Medulla oblongata (tissue), 1 donor: ENCODE measurements at regions not wholly inside any gene's neighbourhood (a gene's known extent, or its start where the extent isn't known, plus 50 kb on each side); places are given as distances from the start of the nearest gene placed in this dataset.
A peak's percentile ranks its signal among the peaks of the same experiment; 100 is the strongest.
"Not testable (repeated sequence)": the region's sequence is repeated elsewhere in the genome, so short reads cannot be mapped to it uniquely, and the experiment has no call there.

ENCODE experiments used
- DNase-seq: peaks from one replicate; pipeline ENCODE4 v3.0.0-alpha.2; 2015; ENCODE audit errors: extremely low spot score

DNA sequence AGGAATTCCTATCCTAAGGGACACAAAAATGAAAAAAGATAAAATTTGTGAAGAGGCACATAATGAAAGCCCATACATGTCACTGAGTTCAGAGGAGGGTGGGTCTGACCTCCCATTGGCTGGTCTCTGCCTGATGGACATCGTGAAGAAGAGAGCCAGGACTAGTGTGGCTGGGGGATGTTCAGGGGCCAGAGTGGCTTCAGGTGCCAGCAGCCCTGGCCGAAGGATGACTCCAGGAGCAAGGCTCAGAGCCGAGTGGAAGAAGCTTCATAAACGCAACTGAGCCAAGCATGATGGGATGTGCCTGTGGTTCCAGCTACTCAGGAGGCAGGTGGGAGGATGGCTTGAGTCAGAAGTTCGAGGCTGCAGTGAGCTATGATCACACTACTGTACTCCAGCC lies 56.9 kb upstream of the ATP5PO start:
- DNase-seq, result no peak

DNA sequence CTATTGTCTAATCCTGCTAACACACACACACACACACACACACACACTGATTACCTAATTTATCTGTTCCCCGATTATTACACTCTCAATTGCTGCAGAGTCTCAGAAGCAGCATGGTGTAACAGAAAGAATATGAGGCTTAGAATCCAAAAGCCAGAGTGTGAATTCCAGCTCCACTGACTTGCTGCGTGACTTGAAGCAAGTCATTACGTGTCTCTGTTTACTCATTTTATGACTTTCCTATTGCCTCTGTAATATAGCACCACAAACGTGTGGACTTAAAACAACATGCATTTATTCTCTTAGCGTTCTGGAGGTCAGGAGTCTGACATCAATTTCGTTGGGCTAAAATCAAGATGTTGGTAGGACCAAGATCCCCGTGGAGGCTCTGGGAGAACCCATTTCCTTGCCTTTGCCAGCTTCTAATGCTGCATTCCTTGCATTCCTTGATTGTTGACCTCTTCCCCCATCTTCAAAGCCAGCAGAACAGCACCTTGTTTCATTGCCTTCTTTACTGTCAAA lies 55.9 kb upstream of the ATP5PO start:
- no peak for DNase-seq

DNA sequence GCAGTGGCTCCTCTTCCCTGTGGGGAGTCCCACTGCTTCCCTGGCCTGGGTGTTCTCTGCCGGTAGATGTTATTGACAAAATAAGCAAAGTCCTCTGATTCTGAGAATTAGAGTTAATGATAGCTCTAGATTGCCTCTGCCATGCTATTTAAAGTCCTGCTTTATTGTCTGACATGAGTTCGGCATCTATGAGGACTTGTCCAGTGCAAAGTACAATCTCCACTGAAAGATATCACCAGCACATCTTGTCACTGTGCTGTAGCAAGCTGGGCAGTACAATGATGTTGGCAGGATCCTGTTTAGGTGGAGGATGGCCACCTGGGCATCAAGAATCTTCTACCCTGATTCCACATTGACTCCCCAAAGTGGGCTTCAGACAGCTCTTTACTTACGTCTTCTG lies 54.0 kb upstream of the ATP5PO start:
- DNase-seq, result no peak

DNA sequence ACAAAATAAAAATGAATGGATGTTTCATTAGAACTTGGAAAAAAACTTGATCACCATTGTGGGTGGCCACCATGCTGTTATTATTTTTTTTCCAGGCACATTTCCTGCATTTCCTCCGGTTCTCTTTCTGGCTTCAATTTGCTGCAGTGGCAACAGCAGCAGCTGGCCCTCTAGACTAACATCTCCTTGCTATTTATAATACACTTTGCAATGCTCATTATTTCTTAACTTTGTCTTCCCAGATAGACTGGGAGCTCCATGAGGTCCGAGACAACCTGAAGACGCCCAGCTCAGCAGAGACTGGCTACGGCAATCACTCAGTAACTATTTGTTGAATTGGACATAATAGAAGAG lies 53.4 kb upstream of the ATP5PO start:
- DNase-seq, result no peak

DNA sequence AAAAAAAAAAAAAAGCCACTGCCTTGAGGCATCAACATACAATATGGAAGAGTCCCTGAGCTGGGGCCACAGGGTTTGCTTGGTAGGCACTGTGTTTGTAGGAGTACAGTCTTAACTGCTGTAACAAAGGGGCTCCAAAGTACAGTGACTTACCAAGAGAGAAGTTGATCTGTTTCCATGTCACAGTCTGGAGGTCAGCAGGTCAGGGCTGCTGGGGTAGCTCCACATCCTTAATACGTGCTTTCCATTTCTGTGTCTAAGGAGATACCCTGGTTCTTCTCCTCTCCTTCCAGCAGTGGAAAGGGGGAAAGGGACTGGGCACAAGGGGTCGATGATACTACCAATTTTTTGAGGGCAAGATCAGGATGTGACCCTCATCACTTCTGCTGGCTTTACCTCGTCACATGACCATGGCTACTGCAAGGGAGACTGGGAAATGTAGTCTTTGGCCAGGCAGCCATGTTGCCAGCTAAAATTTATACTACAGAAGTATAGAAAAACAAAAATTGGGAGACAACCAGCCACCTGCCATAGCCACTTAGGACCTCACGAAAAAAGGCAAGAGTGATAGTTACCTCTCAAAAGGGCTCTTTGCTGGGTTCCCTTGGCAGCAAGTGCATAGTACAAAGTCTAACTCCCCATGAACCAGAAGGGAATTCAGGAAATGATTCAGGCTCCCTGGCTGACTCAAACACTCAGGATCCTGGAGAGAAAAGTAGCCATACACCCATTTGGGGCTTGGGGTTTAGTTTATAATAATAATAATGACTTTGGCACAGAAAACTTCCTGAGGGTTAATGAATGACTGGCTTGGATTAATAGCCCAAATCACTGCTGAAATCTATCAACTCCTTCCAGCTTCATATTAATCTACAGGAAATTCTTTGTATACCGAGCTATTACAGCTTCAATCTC lies 52.7 kb upstream of the ATP5PO start:
- no peak for DNase-seq

DNA sequence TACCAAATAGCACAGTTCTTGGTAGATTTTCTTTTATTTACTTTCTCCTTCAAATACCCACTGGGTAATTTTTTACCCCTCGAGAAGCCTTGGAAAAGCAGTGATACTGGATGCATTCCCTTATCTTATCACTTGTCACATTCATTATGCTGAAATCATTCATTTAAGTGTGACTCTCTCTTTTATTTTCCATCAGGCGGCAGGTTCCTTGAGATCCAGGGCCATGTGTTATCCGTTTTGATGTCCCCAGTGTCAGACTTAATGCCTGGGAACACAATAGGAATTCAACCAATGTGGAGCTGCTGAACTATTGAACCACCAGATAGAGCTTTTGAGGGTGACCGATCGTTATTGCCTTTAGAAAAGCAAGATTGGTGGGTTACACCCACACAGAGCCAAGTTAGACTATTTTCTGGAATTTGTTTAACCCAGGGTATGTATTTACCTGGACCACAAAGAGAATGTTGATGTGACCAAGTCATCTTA lies 51.5 kb upstream of the ATP5PO start:
- DNase-seq, result no peak

DNA sequence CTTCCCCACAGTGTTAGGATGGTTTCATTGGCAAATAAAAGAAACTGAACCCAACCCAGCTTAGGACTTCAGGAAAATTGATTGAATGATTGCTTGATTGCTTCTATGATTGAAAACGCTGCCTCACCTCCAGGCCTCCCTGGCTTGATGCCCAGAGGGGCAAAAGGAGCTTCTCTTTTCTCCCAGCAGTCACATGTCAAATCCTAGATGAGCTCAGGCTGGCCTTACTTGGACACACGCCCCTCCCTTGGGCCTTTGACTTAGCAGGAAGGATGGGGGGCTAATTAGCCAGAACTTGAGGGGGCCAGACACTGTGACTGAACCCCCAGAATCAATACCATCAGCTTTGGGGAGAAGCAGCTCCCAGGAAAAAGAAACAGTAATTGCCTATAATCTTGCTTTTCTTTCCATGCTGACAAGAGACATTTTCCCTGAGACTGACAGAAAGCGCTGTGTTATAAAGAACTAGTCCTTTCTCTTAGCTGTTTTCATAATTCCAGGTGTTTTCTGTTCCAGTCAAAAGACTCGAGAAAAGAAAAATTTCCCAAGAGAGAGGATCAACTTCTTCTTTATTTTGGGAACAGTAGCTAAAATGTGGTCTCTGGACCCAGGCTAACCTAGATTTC lies 50.8 kb upstream of the ATP5PO start:
- DNase-seq, result peak; percentile 13

DNA sequence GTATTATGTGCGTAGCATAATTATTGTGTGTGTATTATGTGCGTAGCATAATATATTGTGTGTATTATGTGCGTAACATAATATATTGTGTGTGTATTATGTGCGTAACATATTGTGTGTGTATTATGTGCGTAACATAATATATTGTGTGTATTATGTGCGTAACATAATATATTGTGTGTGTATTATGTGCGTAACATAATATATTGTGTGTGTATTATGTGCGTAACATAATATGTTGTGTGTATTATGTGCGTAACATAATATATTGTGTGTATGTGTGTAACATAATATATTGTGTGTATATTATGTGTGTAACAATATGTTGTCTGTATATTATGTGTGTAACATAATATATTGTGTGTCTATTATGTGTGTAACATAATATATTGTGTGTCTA lies 50.1 kb upstream of the ATP5PO start:
- DNase-seq, result not testable (repeated sequence)
